AG04450 (cell line): ENCODE measurements at regions not wholly inside any gene's neighbourhood (a gene's known extent, or its start where the extent isn't known, plus 50 kb on each side); places are given as distances from the start of the nearest gene placed in this dataset.

Experiments used
- CTCF ChIA-PET: fragments of 300-600, 350-600 bp; formaldehyde crosslinking; extraction: SDS; loops from one replicate; lab custom pipeline; 2022; ENCODE audit warnings: antibody characterized with exemption, inconsistent platforms; lab: Charles Lee
- POLR2A ChIA-PET: fragments of 350-600 bp; formaldehyde crosslinking; extraction: SDS; loops from one replicate; lab custom pipeline; 2021; ENCODE audit warnings: antibody characterized with exemption, inconsistent platforms; lab: Yijun Ruan, JAX
- DNase-seq: peaks from one replicate; pipeline ENCODE4 v3.0.0-alpha.2; 2011; ENCODE audit warnings: low read depth, low spot score
- H3K27ac ChIP-seq: one replicate; pipeline ENCODE4 v1.5.1; 2012; ENCODE audit warnings: low read depth, low read length, control low read depth
- H3K27me3 ChIP-seq: one replicate; pipeline ENCODE4 v1.6.0; 2012; ENCODE audit warnings: low read length; ENCODE audit not compliant: control insufficient read depth, insufficient read depth
- H3K4me3 ChIP-seq: 2 replicates; pipeline ENCODE4 v1.5.1; 2011; ENCODE audit warnings: mild to moderate bottlenecking, low read depth, low read length, control low read depth
- H3K9me3 ChIP-seq: 2 replicates; pipeline ENCODE4 v1.5.1; 2012; ENCODE audit warnings: low read length; ENCODE audit not compliant: control insufficient read depth, insufficient read depth
- CTCF ChIP-seq: IDR thresholded peaks from 2 replicates; pipeline ENCODE4 v1.5.1; 2011; ENCODE audit warnings: low read depth, low read length, control low read depth, inconsistent platforms

DNA sequence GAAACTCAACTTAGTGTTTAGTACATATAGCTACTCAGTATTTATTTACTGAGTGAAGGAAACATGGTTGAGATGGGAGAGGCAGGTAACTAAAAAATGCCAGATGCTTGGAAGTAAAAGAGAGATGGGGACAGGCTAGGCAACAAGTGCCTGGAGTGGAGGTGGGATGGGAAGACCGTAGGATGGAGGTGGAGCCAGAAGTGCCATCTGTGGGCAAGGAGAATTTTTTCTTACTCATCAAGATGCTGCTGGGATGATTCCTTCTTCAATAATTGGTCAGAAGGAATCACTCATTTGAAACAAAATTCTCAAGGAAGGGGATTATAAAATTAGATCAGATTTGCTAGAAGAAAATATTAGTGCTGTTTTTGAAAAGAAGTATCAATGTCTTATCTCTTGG, 72.9 kb downstream of the IFI44 start:
- H3K9me3 ChIP-seq = no peaks in the 10 kb centered on the region
- no peak for DNase-seq
- H3K27ac ChIP-seq = no peak overlapping the region
- TF ChIP-seq CTCF = no peak
- H3K27me3 ChIP-seq = no peaks in the 10 kb centered on the region
- CTCF ChIA-PET = no interaction called here
- no peak overlapping the region for H3K4me3 ChIP-seq
- POLR2A ChIA-PET = no interaction called here

GRCh38 chr1:78722947-78723346, 73.3 kb downstream of the IFI44 start:
- Histone ChIP-seq H3K4me3 (no peak overlapping the region), H3K27ac (no peak overlapping the region), H3K27me3 (no peaks in the 10 kb centered on the region), H3K9me3 (no peaks in the 10 kb centered on the region)
- DNase-seq = no peak
- ChIA-PET CTCF (no interaction called here), POLR2A (no interaction called here)
- TF ChIP-seq CTCF = no peak

DNA sequence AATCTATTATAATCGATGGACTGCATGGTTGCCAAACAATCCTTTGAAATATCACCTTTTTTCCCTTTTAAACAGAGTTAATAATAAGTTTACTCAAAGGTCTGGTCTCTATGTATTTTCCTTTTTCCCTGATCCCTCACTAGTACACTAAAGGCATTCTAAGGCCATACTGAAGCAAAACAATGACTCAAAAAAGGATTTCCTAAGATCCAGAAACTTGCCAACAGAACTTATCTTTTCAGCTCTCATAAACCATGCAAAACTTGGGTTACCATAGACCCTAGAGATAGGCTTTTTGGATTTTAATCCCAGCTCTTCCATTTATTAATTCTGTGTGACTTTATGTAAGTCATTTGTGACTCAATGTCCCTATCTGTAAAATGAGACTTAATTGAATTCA, 77.1 kb downstream of the IFI44 start:
- no peak for TF ChIP-seq CTCF
- Histone ChIP-seq H3K9me3 (no peaks in the 10 kb centered on the region), H3K27ac (no peak overlapping the region), H3K4me3 (no peak overlapping the region), H3K27me3 (no peaks in the 10 kb centered on the region)
- POLR2A ChIA-PET = no interaction called here
- CTCF ChIA-PET = no interaction called here
- no peak for DNase-seq

DNA sequence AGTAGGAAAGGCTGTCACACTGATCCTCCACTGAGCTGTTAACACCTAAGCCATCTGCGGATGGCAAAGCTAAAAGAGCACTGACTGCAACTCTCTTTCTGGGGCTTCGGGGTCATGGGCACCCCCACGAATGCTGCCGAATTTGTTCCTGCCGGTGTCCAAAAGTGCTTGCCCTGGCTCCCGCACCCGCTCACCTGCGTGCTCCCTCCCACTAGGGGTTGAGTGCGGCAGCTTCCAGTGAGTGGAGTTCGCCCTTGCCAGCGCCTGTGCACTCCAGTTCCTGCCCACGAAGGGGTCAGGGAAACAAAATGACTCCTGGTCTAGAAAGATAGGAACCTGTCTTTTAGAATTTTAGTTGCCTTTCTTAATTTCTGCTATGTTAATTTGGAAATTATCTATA, 78.7 kb downstream of the IFI44 start:
- no peak for TF ChIP-seq CTCF
- Histone ChIP-seq H3K27ac (no peak overlapping the region), H3K27me3 (no peaks in the 10 kb centered on the region), H3K4me3 (no peak overlapping the region), H3K9me3 (no peaks in the 10 kb centered on the region)
- CTCF ChIA-PET = interaction anchor here (1.0 kb wide), 1 partner anchor 16 kb away, joined by 3 read pairs; no protein-coding TSS in a partner anchor
- no peak for DNase-seq
- POLR2A ChIA-PET = no interaction called here

- Histone ChIP-seq H3K27me3 (no peaks in the 10 kb centered on the region), H3K9me3 (no peaks in the 10 kb centered on the region), H3K27ac (no peak overlapping the region), H3K4me3 (no peak overlapping the region)
- no peak for TF ChIP-seq CTCF
- no peak for DNase-seq
- POLR2A ChIA-PET = no interaction called here
- CTCF ChIA-PET = no interaction called here
Measured at GRCh38 chr1:78730054-78730453, 80.4 kb downstream of the IFI44 start.
